ENCODE measurements at regions not wholly inside any gene's neighbourhood (a gene's known extent, or its start where the extent isn't known, plus 50 kb on each side); places are given as distances from the start of the nearest gene placed in this dataset.

DNA sequence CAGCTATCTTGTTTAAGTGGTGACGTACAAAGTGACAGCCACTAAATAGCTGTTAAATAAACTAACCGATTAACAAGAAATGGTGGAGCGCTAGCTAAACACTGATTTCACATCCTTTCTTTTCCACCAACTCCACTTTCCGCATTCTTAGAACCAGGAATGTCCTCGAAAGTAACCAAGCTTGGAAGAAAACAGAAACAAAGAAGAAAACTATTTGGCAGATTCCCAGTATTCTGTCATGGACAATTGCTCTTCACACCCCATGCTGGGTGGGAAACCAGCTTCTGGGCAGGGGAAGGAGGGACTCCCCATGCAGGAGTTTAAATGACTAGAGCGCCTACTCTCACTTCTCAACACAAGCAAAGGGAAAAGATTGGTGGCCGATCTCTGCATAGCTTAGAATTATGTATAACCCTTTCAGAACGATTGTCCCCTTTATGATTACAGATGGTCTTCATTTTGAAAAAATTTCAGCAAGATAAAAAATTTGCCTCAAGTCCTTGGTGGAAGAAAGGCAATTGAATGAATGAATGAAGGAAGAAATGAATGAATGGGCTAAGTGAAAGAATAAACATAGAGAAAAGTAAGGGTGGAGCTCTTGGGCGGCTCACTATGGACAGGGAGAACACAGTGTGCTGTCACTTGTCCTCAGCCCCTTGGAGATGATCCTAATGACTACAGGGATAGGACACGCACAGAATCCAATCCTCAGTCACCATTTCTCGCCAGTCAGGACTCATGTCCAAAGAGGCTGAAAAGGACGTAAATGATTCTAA lies 148.7 kb upstream of the NEDD9 start:
- no peak for ATAC-seq (ENCODE audit: low read depth)
- Histone ChIP-seq H3K27me3 (ENCODE audit: insufficient read depth, poor library complexity, severe bottlenecking) (no peaks in the 10 kb centered on the region), H3K4me3 (ENCODE audit: severe bottlenecking) (no peak overlapping the region), H3K9me3 (ENCODE audit: severe bottlenecking) (no peaks in the 10 kb centered on the region), H3K36me3 (ENCODE audit: low read depth) (no peaks in the 10 kb centered on the region), H3K27ac (ENCODE audit: poor library complexity, severe bottlenecking) (no peak overlapping the region), H3K4me1 (ENCODE audit: insufficient read depth, poor library complexity, severe bottlenecking) (no peaks in the 10 kb centered on the region)
- DNase-seq (ENCODE audit: low spot score) = no peak
- TF ChIP-seq, protein P1, sequence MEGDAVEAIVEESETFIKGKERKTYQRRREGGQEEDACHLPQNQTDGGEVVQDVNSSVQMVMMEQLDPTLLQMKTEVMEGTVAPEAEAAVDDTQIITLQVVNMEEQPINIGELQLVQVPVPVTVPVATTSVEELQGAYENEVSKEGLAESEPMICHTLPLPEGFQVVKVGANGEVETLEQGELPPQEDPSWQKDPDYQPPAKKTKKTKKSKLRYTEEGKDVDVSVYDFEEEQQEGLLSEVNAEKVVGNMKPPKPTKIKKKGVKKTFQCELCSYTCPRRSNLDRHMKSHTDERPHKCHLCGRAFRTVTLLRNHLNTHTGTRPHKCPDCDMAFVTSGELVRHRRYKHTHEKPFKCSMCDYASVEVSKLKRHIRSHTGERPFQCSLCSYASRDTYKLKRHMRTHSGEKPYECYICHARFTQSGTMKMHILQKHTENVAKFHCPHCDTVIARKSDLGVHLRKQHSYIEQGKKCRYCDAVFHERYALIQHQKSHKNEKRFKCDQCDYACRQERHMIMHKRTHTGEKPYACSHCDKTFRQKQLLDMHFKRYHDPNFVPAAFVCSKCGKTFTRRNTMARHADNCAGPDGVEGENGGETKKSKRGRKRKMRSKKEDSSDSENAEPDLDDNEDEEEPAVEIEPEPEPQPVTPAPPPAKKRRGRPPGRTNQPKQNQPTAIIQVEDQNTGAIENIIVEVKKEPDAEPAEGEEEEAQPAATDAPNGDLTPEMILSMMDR (IDR thresholded peaks at IDR 0.05; ENCODE audit: poor library complexity, severe bottlenecking) = no peak

DNA sequence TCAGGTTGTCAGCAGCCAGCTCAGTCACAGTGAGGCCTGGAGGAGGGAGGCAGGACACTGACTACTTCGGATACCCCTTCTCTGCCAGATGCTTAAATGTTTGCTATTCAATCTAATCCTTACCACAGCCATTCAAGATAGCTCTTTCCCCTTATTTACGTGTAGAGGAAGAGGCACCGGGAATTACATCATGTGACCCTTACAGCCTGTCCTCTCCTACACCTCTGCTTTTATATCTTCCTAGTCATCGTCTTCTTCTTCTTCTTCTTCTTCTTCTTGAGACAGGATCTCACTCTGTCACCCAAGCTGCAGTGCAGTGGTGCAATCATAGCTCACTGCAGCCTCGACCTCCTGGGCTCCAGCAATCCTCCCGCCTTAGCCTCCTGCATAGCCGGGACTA lies 148.1 kb upstream of the NEDD9 start:
- H3K9me3 ChIP-seq (ENCODE audit: severe bottlenecking) = no peaks in the 10 kb centered on the region
- H3K36me3 ChIP-seq (ENCODE audit: low read depth) = no peaks in the 10 kb centered on the region
- DNase-seq (ENCODE audit: low spot score) (no peak), ATAC-seq (ENCODE audit: low read depth) (no peak)
- H3K4me1 ChIP-seq (ENCODE audit: insufficient read depth, poor library complexity, severe bottlenecking) = no peaks in the 10 kb centered on the region
- TF ChIP-seq, protein P1 (IDR thresholded peaks at IDR 0.05; ENCODE audit: poor library complexity, severe bottlenecking) = no peak
- no peaks in the 10 kb centered on the region for H3K27me3 ChIP-seq (ENCODE audit: insufficient read depth, poor library complexity, severe bottlenecking)
- H3K4me3 ChIP-seq (ENCODE audit: severe bottlenecking) = no peak overlapping the region
- no peak overlapping the region for H3K27ac ChIP-seq (ENCODE audit: poor library complexity, severe bottlenecking)

DNA sequence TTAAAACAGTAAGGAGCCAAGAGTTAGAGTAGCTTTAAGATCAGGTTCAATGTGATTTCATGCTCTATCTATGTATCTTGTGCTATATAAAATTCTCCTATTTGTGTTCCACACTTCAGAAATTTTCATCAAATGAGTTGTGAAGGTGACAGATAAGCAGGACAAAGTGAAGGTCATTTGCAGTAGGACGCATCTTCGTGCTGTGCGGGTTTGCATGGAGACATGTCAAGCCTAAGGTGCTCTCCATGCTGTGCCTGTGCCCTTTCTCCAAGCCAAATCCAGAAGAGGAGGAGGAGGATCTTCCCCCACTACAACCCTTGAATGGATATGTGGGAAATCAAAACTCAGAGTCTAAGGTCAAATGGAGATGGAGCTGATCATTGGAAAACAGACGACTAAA lies 147.3 kb upstream of the NEDD9 start:
- Histone ChIP-seq H3K27me3 (ENCODE audit: insufficient read depth, poor library complexity, severe bottlenecking) (no peaks in the 10 kb centered on the region), H3K4me3 (ENCODE audit: severe bottlenecking) (no peak overlapping the region), H3K36me3 (ENCODE audit: low read depth) (no peaks in the 10 kb centered on the region), H3K4me1 (ENCODE audit: insufficient read depth, poor library complexity, severe bottlenecking) (no peaks in the 10 kb centered on the region), H3K9me3 (ENCODE audit: severe bottlenecking) (no peaks in the 10 kb centered on the region), H3K27ac (ENCODE audit: poor library complexity, severe bottlenecking) (no peak overlapping the region)
- ATAC-seq (ENCODE audit: low read depth) (no peak), DNase-seq (ENCODE audit: low spot score) (no peak)
- TF ChIP-seq, protein P1 (IDR thresholded peaks at IDR 0.05; ENCODE audit: poor library complexity, severe bottlenecking) = no peak

DNA sequence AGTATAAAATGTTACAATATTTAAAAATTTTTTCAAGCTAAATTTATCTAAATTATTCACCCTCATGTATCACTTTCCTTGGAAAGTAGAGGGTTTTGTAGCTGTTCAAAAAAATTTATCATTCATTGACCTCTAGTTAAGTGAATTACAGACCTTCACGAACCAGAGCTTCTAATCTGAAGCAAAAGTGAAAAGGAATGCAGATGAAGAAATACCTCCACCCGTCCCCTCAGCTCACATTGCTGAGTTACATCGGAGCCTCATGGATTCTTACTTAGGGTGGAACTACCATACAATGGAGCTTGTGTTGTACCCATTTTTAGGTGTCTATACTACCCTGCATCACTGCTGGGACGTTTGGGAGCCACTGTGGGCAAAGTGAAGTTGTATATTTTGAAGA lies 146.2 kb upstream of the NEDD9 start:
- Histone ChIP-seq H3K4me1 (ENCODE audit: insufficient read depth, poor library complexity, severe bottlenecking) (no peaks in the 10 kb centered on the region), H3K36me3 (ENCODE audit: low read depth) (no peaks in the 10 kb centered on the region), H3K4me3 (ENCODE audit: severe bottlenecking) (no peak overlapping the region), H3K27me3 (ENCODE audit: insufficient read depth, poor library complexity, severe bottlenecking) (no peaks in the 10 kb centered on the region), H3K9me3 (ENCODE audit: severe bottlenecking) (no peaks in the 10 kb centered on the region), H3K27ac (ENCODE audit: poor library complexity, severe bottlenecking) (no peak overlapping the region)
- DNase-seq (ENCODE audit: low spot score) (no peak), ATAC-seq (ENCODE audit: low read depth) (no peak)
- TF ChIP-seq, protein P1 (IDR thresholded peaks at IDR 0.05; ENCODE audit: poor library complexity, severe bottlenecking) = no peak
